ENCODE measurements at regions not wholly inside any gene's neighbourhood (a gene's known extent, or its start where the extent isn't known, plus 50 kb on each side); places are given as distances from the start of the nearest gene placed in this dataset.

- H3K4me1 ChIP-seq, result 0 out of 2 replicates have a peak, but pooled peaks cover 3% of the 10 kb centered on the region
- H3K27ac Mint-ChIP-seq (ENCODE audit: unreplicated experiment), result no peak overlapping the region
Observed at GRCh38 chr3:171548917-171549316, 88.7 kb upstream of the TNIK start.

GRCh38 chr3:171543759-171544300 is 83.6 kb upstream of the TNIK start:
- no peak overlapping the region for H3K4me3 ChIP-seq (ENCODE audit: low read depth, low read length)
- H3K9me3 ChIP-seq, result no peaks in the 10 kb centered on the region
- 0 out of 2 replicates have a peak, but pooled peaks cover 3% of the 10 kb centered on the region for H3K4me1 ChIP-seq
- no peak overlapping the region for H3K4me3 Mint-ChIP-seq (ENCODE audit: unreplicated experiment)
- no peaks in the 10 kb centered on the region for H3K27me3 Mint-ChIP-seq (ENCODE audit: insufficient read depth, unreplicated experiment)
- no TSS peak for BruUV-seq (replicated peaks)
- H3K36me3 ChIP-seq (ENCODE audit: control insufficient read depth, insufficient read depth, low read length), result no peaks in the 10 kb centered on the region
- H3K36me3 Mint-ChIP-seq (ENCODE audit: insufficient read depth, unreplicated experiment), result no peaks in the 10 kb centered on the region
- no peak for DNase-seq
- no peak for TF ChIP-seq CTCF (IDR thresholded peaks at IDR 0.05; ENCODE audit: insufficient read depth in 1 of 2, low read depth in 1 of 2, low read length in 1 of 2, severe bottlenecking in 1 of 2, unreplicated experiment in 1 of 2)
- no peaks in the 10 kb centered on the region for H3K27me3 ChIP-seq (replicated peaks; ENCODE audit: control insufficient read depth, insufficient read depth, low read length)
- ChIA-PET POLR2A (no interaction called here), CTCF (no interaction called here)
- no peaks in the 10 kb centered on the region for H3K9me3 Mint-ChIP-seq (ENCODE audit: unreplicated experiment)
- no peak overlapping the region for H3K27ac Mint-ChIP-seq (ENCODE audit: unreplicated experiment)
- intact Hi-C loops (cut with micrococcal nuclease; ENCODE audit: unreplicated experiment), result no loop called here
- H3K4me1 Mint-ChIP-seq (ENCODE audit: low read depth, unreplicated experiment), result no peaks in the 10 kb centered on the region

More at GRCh38 chr3:171548917-171549316, 88.7 kb upstream of the TNIK start:
- Mint-ChIP-seq H3K4me3 (ENCODE audit: unreplicated experiment) (no peak overlapping the region), H3K9me3 (ENCODE audit: unreplicated experiment) (no peaks in the 10 kb centered on the region), H3K36me3 (ENCODE audit: insufficient read depth, unreplicated experiment) (no peaks in the 10 kb centered on the region), H3K27me3 (ENCODE audit: insufficient read depth, unreplicated experiment) (no peaks in the 10 kb centered on the region), H3K4me1 (ENCODE audit: low read depth, unreplicated experiment) (no peaks in the 10 kb centered on the region)
- no peak for DNase-seq
- TF ChIP-seq CTCF (IDR thresholded peaks at IDR 0.05; ENCODE audit: insufficient read depth in 1 of 2, low read depth in 1 of 2, low read length in 1 of 2, severe bottlenecking in 1 of 2, unreplicated experiment in 1 of 2), result no peak
- intact Hi-C loops (cut with micrococcal nuclease; ENCODE audit: unreplicated experiment), result no loop called here
- POLR2A ChIA-PET, result no interaction called here
- Histone ChIP-seq H3K36me3 (ENCODE audit: control insufficient read depth, insufficient read depth, low read length) (no peaks in the 10 kb centered on the region), H3K4me3 (ENCODE audit: low read depth, low read length) (no peak overlapping the region), H3K27me3 (replicated peaks; ENCODE audit: control insufficient read depth, insufficient read depth, low read length) (no peaks in the 10 kb centered on the region), H3K9me3 (no peaks in the 10 kb centered on the region)
- no TSS peak for BruUV-seq (replicated peaks)
- CTCF ChIA-PET, result no interaction called here

- Mint-ChIP-seq H3K27me3 (ENCODE audit: insufficient read depth, unreplicated experiment) (no peaks in the 10 kb centered on the region), H3K36me3 (ENCODE audit: insufficient read depth, unreplicated experiment) (no peaks in the 10 kb centered on the region), H3K27ac (ENCODE audit: unreplicated experiment) (no peak overlapping the region), H3K4me3 (ENCODE audit: unreplicated experiment) (no peak overlapping the region), H3K9me3 (ENCODE audit: unreplicated experiment) (no peaks in the 10 kb centered on the region), H3K4me1 (ENCODE audit: low read depth, unreplicated experiment) (no peaks in the 10 kb centered on the region)
- Histone ChIP-seq H3K4me3 (ENCODE audit: low read depth, low read length) (no peak overlapping the region), H3K27me3 (replicated peaks; ENCODE audit: control insufficient read depth, insufficient read depth, low read length) (no peaks in the 10 kb centered on the region), H3K36me3 (ENCODE audit: control insufficient read depth, insufficient read depth, low read length) (no peaks in the 10 kb centered on the region), H3K9me3 (no peaks in the 10 kb centered on the region), H3K4me1 (no peaks in the 10 kb centered on the region)
- BruUV-seq (replicated peaks), result no TSS peak
- intact Hi-C loops (cut with micrococcal nuclease; ENCODE audit: unreplicated experiment), result no loop called here
- no peak for DNase-seq
- TF ChIP-seq CTCF (IDR thresholded peaks at IDR 0.05; ENCODE audit: insufficient read depth in 1 of 2, low read depth in 1 of 2, low read length in 1 of 2, severe bottlenecking in 1 of 2, unreplicated experiment in 1 of 2), result no peak
- ChIA-PET POLR2A (interaction anchor here (0.6 kb wide), 1 partner anchor 533 kb away, joined by 3 read pairs; no protein-coding TSS in a partner anchor), CTCF (no interaction called here)
Observed at GRCh38 chr3:171542976-171543375, 82.8 kb upstream of the TNIK start.

Measured in Caco-2 (cell line).